GDM1 (cell line): ENCODE measurements at regions not wholly inside any gene's neighbourhood (a gene's known extent, or its start where the extent isn't known, plus 50 kb on each side); places are given as distances from the start of the nearest gene placed in this dataset.

Experiments
- DNase-seq: peaks from one replicate; lab custom pipeline; 2025; lab: John Stamatoyannopoulos, UW

DNA sequence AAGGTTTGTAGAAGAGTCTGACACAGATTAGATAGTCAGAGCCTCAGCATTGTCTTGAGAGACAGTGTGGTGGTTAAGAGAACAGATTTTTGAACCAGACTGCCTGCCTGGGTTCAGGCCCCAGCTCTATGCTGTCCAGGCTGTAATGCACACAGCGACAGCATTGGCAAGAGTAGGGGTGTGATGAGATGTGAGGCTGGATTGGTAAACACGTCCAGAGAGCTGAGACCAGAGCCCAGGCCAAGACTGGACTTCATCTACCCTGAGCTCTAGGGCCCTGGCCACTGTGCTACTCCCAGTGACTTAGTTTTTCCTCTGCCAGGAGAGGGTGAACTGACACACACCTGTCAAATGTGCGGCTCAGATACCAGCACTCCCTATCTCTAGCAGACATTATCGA lies 360.4 kb downstream of the RPS24 start:
- no peak for DNase-seq

DNA sequence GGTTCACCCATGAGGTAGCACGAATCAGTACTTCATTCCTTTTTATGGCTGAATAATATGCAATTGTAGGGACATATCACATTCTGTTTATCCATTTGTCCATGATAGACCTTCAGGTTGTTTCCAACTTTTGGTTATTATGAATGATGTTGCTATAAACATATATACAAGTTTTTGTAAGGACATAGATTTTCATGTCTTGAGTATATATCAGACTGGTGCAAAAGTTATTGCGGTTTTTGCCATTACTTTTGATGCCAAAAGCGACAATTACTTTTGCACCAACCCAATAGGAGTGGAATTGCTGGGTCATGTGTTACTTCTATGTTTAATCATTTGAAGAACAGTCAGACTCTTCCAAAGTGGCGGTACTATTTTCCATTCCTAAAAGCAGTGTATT lies 361.5 kb downstream of the RPS24 start:
- DNase-seq, result no peak

- no peak for DNase-seq
Observed at GRCh38 chr10:78396754-78397153, 363.1 kb downstream of the RPS24 start.

DNA sequence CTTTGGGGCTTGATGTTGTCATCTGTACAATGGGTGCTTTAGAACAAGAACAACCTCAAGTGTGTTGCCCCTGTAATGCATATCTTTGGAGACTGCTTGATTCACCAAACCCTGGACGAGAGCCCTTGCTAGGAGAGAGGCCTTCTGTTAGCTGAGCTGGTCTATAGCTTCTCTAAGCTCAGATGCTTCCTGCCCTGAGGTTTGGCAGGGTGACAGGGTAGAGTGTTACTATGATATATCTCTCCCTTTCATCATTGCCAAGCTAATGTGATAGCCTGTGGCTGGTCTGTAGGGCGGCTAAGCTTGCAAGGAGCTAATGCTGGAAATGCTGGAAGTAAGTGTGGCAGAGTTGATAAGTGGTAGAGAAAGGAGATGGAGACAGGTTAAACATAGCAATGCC lies 364.1 kb downstream of the RPS24 start:
- DNase-seq, result peak; percentile 84

- no peak for DNase-seq
Observed at GRCh38 chr10:78398382-78398781, 364.7 kb downstream of the RPS24 start.

DNA sequence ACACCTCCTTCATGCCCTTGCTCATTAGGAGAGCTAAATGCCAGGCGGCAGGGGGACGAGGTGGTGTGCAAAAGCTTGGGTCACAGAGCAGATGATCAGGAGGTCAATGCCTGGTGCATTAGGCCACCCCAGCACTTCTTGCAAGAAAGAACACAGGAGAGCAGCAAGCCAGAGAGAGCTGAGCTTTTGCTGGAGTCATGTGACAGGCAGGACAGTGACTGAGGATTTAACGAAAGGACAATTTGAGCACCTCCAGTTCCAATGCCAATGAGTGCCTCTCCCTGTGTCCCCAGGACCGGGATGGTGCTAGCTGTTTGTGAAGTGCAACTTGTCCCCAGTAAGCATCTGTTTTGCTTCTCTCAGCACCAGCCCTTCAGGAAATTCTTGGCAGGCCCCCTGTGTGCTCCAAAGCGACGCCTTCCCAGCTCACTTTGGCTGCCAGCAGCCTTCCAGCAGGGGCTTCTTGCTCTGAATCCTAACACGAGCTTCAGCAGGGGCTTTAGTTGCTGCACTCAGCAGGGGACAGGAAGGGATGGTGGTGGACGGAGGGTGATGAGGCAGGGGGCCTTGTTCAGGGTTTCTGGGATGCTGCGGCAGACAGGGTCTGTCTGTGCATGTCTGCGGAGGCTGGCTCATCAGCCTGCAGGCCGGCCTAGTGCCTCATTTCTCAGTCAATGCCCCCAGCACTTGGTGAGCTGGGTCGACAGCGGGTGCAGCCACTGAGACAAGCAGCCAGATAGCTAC lies 368.1 kb downstream of the RPS24 start:
- DNase-seq, result no peak

DNA sequence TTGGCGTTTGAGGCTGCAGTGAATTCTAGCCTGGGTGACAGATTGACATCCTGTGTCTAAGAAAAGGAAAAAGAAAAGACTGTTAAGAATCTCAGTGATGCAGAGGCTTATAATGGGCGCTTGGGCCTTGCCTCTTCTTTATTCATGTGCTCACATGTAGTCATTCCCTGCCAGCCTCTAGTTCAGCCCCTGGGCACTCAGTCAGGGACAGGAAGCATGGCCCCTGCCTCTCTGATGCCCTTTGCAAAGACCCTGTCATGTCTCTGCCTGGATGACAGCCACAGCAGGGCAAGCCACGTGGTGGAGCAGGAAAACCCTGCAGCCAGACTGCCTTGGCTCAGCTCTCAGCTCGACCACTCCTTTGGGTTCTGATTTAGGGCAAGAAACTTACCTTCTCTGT lies 368.9 kb downstream of the RPS24 start:
- DNase-seq, result no peak

GRCh38 chr10:78403781-78404180 lies 370.1 kb downstream of the RPS24 start:
- DNase-seq, result no peak

GRCh38 chr10:78404296-78404695 lies 370.6 kb downstream of the RPS24 start:
- DNase-seq, result no peak

DNA sequence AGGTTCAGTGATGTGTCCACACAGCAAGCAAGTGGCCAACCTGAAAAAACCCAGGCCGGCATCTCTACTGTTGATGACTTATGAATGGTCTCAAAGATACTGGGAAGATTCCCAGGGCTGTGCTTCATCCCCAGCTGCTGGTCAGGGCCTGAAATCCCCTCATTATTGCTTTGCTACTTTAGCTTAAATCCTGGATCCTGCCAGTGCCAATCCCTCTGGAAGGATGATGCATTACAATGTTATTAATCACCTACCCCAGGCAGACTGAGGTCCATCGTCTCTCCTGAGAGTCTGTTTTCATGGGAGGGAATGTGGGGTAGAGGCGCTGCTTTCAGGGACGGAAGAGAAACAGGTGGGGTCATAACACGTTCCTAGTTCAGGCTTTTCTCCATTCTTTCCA lies 371.6 kb downstream of the RPS24 start:
- DNase-seq, result no peak

GRCh38 chr10:78405736-78406135 lies 372.1 kb downstream of the RPS24 start:
- DNase-seq, result no peak

GRCh38 chr10:78406648-78407008 lies 373.0 kb downstream of the RPS24 start:
- no peak for DNase-seq

DNA sequence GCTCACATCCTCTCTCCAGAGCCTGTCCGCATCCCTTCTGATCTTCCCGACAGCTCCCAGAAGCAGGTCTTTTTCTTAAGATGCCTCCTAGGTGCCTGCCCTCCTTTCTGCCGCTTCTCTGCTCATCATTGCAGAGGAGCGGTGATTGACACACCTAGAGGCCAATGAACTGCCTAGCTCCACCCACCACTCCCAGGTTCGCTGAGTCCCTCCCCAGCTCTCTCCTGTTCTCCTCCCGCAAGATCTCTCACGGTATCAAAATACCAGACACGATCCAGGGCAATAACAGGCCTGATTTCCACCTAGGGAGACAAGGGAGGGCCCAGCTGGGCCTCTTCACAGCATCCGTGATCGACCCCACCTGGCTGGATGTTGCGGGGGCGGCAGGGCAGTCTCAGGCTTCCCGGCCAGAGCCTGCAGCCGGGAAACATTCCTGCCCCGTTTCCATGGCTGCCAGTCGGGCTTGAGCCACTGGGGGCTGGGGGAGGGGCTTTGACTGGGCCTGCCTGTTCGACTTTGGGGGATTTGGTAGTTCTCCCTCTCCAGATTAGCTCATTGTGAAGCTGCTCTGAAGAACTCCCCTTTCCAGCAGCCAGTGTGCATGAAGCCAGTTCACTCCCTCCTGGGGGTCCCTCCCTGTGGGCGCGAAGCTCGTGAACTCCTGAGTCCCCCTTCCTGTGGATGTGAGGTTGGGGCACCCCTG lies 373.5 kb downstream of the RPS24 start:
- no peak for DNase-seq

GRCh38 chr10:78407966-78408365 lies 374.3 kb downstream of the RPS24 start:
- DNase-seq, result no peak

DNA sequence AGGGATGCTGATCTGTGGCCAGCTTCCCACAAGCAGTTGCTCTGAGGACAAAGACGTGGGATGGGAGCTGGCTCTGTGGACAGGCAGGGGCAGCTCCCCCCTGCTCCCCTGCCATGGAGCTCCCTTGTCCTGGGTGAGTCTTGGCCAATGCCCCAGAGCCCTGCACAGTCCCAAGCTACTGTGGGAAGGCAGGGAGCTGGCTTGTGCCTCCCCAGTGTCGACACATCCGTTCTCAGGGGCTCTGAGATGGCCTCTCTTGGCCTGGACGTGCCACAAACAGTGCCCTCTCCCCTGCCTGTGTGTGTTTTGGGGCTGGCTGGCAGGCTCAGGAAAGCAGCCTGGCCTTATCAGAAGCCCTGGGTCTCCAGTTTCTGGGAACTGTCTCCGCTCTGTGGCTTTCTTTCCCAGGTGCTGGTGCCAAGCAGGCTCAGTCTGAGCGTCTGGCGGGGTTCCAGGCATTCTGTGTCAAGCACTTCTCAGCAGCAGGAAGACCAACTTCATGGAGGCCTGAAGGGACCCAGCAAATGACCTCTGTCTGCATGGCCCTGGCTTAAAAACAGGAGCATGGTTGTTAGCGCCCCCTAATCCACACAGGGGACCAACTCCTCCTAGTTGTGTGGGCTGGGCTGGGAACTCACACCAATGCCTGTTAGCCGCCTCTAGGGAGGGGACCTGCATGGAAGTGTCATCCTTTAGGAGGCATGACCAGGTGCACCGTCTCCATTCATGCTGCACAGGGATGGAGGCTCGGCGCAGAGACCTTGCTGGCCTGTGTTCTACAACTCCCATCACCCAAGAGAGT lies 375.2 kb downstream of the RPS24 start:
- no peak for DNase-seq

DNA sequence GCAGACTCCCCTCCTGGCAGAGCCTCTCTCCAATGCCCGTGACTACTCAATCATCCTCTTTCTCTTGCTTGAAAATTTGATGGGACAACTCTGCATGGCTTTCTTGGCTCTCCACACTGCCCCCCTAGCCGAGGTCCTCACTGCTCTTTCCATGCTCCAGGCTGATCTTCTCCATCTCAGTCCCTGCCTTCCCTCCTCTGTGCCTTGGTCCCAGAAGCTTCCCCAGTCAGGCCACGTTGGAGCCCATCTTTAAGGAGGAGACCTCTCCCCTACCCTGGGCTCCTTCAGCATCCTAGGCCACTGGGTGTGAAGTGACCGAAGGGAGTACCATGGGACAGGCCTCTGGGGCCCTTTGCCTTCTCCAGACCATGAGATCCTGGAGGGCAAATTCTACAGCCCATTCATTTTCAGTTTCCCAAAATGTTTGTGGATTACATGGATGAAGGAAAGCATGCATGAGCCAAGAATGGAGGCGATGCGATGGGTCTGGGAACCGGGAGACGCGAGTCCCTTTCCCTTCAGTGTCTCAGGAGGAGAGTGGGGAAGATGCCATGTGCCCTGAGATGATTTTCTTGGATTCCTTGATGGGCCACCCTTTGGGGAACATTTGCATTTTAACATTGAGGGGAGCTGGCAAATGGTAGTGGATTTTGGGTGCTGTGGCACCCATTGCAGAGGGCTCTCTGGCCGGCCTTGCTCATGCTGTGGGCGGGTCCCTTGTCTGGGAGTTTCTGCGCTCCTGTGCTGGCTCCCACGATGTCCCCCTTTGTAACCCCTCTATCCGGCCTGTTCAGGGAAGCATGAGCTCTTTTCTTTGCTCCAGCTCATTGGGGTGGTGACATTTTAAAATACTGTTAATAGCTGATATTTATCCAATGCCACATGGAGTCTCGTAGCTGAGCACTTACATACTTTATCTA lies 376.6 kb downstream of the RPS24 start:
- DNase-seq, result no peak

- DNase-seq, result no peak
Observed at GRCh38 chr10:78411716-78412115, 378.1 kb downstream of the RPS24 start.

- no peak for DNase-seq
Observed at GRCh38 chr10:78412605-78413004, 378.9 kb downstream of the RPS24 start.

GRCh38 chr10:78413076-78414055 lies 379.7 kb downstream of the RPS24 start:
- no peak for DNase-seq

DNA sequence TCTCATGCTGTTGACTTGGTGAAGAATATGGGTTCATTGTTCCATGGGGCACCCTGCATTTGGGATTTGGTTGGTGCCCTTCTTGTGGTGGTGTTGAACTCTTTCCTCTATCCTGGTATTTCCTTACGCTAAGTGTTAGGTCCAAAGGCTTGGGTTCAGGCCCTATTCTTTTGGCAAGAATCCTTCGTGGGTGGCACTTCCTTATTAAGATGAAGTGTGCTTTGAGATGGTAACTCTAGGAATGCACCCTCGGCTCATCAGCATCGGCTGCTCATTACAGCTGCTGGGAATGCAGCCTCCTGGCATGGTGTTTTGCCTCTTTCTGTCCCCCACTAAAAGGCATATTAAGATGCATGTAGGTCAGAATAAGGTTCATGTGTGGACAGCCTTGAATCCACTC lies 380.7 kb downstream of the RPS24 start:
- no peak for DNase-seq

- no peak for DNase-seq
Observed at GRCh38 chr10:78415111-78415510, 381.4 kb downstream of the RPS24 start.
